Fibroblast of mammary gland (primary cell): ENCODE measurements at regions not wholly inside any gene's neighbourhood (a gene's known extent, or its start where the extent isn't known, plus 50 kb on each side); places are given as distances from the start of the nearest gene placed in this dataset.

Source experiments
- DNase-seq: peaks from one replicate; pipeline ENCODE4 v3.0.0-alpha.2; 2010; ENCODE audit warnings: low read depth
- H3K4me3 ChIP-seq: 2 replicates; pipeline ENCODE4 v1.5.1; 2011; ENCODE audit warnings: low read depth, mild to moderate bottlenecking, low read length, moderate library complexity; ENCODE audit not compliant: control insufficient read depth
- TF ChIP-seq, protein P1 (sequence below): conservative IDR thresholded peaks from 2 replicates; pipeline ENCODE4 v1.5.1; 2011; ENCODE audit warnings: low read depth, low read length, inconsistent platforms; ENCODE audit not compliant: control insufficient read depth, insufficient read depth

DNA sequence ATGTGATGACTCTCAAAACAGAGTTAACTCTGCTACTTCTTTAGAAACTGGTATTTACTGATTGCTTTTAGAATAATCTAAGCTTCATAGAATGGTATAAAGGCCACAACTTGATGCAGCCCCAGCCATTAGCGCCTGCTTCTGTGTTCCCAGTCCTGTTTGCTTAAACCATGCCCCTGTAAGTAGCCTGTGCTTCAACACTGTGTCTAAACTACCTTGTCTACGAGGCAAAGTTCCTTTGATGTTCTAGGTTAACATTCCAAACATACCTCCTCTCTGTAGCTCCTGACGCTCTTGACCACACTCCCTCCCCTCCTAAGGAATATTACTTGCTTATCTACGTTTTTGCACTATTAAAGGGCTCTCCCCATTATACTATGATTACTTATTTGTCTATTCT is 352.5 kb upstream of the ADGRL3 start:
- no peak for DNase-seq
- H3K4me3 ChIP-seq = no peak overlapping the region
- TF ChIP-seq, protein P1, sequence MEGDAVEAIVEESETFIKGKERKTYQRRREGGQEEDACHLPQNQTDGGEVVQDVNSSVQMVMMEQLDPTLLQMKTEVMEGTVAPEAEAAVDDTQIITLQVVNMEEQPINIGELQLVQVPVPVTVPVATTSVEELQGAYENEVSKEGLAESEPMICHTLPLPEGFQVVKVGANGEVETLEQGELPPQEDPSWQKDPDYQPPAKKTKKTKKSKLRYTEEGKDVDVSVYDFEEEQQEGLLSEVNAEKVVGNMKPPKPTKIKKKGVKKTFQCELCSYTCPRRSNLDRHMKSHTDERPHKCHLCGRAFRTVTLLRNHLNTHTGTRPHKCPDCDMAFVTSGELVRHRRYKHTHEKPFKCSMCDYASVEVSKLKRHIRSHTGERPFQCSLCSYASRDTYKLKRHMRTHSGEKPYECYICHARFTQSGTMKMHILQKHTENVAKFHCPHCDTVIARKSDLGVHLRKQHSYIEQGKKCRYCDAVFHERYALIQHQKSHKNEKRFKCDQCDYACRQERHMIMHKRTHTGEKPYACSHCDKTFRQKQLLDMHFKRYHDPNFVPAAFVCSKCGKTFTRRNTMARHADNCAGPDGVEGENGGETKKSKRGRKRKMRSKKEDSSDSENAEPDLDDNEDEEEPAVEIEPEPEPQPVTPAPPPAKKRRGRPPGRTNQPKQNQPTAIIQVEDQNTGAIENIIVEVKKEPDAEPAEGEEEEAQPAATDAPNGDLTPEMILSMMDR = no peak

DNA sequence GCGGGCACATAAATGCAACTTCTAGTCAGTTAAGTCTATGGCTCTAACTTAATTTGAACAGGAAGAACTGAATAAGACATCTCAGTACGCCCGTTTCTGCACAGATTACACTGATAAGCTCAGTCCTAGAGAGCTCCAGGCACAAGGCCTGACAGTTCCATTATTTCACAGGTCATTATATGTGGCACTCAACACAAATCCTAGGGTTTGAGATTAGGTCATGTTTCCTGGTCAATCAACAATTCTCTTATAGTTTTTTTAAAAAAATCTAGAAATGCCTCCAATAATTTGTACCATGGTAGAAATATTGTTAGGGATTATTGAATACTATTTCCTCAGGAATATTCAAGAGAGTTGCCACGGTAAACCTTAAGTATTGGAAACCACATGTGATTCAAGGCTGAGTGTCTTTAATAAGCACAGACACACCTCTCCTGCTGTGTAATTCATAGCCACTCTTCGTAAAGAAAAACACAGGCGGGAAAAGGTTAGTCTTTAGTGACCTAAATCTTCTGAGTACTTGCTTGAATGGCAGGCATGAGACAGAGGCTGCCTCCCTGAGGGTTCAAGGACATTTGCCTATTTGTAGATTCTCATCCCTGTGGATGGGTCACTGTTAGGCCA is 342.9 kb upstream of the ADGRL3 start:
- TF ChIP-seq, protein P1 = no peak
- no peak overlapping the region for H3K4me3 ChIP-seq
- no peak for DNase-seq

- TF ChIP-seq, protein P1 = no peak
- no peak for DNase-seq
- no peak overlapping the region for H3K4me3 ChIP-seq
Observed at GRCh38 chr4:60863442-60863841, 336.7 kb upstream of the ADGRL3 start.

DNA sequence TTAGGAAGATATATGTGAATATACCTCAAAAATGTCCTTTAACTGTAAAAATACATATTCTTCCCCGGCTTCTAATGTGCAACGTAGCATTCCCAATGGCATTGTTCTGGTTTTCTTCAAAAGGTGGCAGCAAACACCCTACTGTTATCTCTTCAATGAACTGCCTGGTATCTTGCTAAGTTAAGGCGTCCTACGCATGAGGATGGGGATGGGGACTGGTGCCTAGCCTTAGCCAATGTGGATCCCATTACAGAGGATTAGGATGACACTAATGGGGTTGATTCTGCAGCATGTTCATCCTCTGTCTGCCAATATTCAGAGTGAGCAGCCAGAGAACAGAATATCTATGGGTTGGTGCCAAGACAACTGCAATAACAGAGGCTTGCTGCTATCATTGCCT is 334.9 kb upstream of the ADGRL3 start:
- DNase-seq = no peak
- no peak overlapping the region for H3K4me3 ChIP-seq
- TF ChIP-seq, protein P1 = no peak

DNA sequence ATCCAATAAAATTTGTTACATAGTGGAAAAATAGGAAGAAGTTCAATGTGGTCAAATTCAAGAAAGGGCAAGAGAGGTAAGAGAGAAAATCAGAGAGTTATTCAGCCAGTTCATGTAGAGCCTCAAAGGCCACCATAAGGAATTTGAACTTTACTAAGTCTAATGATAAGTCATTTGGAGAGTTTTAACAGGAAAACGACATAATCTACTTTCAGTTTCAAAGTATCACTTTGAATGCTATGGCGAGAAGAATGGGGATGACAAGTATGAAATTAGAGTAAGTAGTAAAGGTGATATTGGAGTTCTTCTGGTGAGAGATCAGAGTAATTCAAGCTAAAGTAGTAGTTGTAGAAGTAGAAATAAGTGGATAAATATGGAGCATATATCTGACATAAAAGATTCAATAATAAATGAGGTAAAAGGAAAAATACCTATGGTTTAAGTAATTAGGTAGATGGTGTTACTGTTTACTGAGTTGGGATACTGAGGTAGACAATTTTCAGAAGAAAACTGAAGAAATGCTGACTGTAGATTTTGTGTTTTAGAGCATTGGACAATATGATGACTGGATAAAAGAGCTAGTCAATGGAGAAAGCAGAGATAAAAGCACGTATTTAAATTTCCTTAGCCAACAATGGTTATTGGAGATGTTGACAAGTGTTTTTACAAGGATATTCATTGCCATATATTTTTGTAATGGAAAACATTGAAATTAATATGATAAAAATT is 331.7 kb upstream of the ADGRL3 start:
- DNase-seq = no peak
- TF ChIP-seq, protein P1 = no peak
- no peak overlapping the region for H3K4me3 ChIP-seq

DNA sequence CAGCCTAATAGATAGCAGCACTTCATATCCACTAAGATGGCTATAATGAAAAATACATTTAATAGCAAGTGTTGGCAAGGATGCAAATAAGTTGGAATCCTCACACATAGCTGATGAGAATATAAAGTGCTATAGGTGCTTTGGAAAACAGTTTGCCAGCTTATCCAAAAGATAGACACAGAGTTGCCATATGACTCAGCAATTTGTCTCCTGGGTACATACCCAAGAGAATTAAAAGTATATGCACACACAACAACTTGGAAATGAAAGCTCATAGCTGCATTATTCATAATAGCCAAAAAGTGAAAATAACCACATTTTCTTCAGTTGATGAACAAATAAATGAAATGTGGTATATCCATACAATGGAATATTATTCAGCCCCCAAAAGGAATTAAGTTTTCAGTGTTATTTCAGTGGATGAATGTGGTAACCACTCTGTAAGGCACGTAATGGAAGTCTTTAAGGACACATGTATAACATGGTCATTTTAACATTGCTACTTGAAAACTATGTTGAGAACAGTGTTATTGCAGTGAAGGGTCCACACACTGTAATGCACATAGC is 320.9 kb upstream of the ADGRL3 start:
- TF ChIP-seq, protein P1 = no peak
- DNase-seq = no peak
- H3K4me3 ChIP-seq = no peak overlapping the region

- no peak overlapping the region for H3K4me3 ChIP-seq
- TF ChIP-seq, protein P1 = no peak
- DNase-seq = no peak
Observed at GRCh38 chr4:60884587-60884986, 315.5 kb upstream of the ADGRL3 start.
